ENCODE measurements at regions not wholly inside any gene's neighbourhood (a gene's known extent, or its start where the extent isn't known, plus 50 kb on each side); places are given as distances from the start of the nearest gene placed in this dataset.

- no peak overlapping the region for H3K4me3 Mint-ChIP-seq
- no peaks in the 10 kb centered on the region for H3K4me1 Mint-ChIP-seq (ENCODE audit: low read depth)
- H3K27me3 Mint-ChIP-seq, result peaks cover 6% of the 10 kb centered on the region
- H3K36me3 Mint-ChIP-seq, result no peaks in the 10 kb centered on the region
- no peak overlapping the region for H3K27ac Mint-ChIP-seq
- no peaks in the 10 kb centered on the region for H3K9me3 Mint-ChIP-seq (ENCODE audit: low read depth)
These were observed 91.5 kb upstream of the PARD3B start for GRCh38 chr2:204453730-204454167.

- H3K4me3 Mint-ChIP-seq, result no peak overlapping the region
- H3K27me3 Mint-ChIP-seq, result peaks cover 6% of the 10 kb centered on the region
- no peaks in the 10 kb centered on the region for H3K4me1 Mint-ChIP-seq (ENCODE audit: low read depth)
- no peaks in the 10 kb centered on the region for H3K36me3 Mint-ChIP-seq
- no peak overlapping the region for H3K27ac Mint-ChIP-seq
- H3K9me3 Mint-ChIP-seq (ENCODE audit: low read depth), result no peaks in the 10 kb centered on the region
These were observed 90.4 kb upstream of the PARD3B start for GRCh38 chr2:204454672-204455380.

- Mint-ChIP-seq H3K27ac (no peak overlapping the region), H3K4me1 (ENCODE audit: low read depth) (no peaks in the 10 kb centered on the region), H3K9me3 (ENCODE audit: low read depth) (no peaks in the 10 kb centered on the region), H3K4me3 (no peak overlapping the region), H3K27me3 (peaks cover 6% of the 10 kb centered on the region), H3K36me3 (no peaks in the 10 kb centered on the region)
These were observed 76.4 kb upstream of the PARD3B start for GRCh38 chr2:204468746-204469429.

- Mint-ChIP-seq H3K36me3 (no peaks in the 10 kb centered on the region), H3K27me3 (peaks cover 6% of the 10 kb centered on the region), H3K27ac (no peak overlapping the region), H3K4me1 (ENCODE audit: low read depth) (no peaks in the 10 kb centered on the region), H3K4me3 (no peak overlapping the region), H3K9me3 (ENCODE audit: low read depth) (no peaks in the 10 kb centered on the region)
These were observed 75.1 kb upstream of the PARD3B start for GRCh38 chr2:204470178-204470620.

- Mint-ChIP-seq H3K4me3 (no peak overlapping the region), H3K9me3 (ENCODE audit: low read depth) (no peaks in the 10 kb centered on the region), H3K27ac (no peak overlapping the region), H3K36me3 (no peaks in the 10 kb centered on the region), H3K4me1 (ENCODE audit: low read depth) (no peaks in the 10 kb centered on the region), H3K27me3 (peaks cover 6% of the 10 kb centered on the region)
These were observed 74.6 kb upstream of the PARD3B start for GRCh38 chr2:204470621-204471196.

- Mint-ChIP-seq H3K4me1 (ENCODE audit: low read depth) (no peaks in the 10 kb centered on the region), H3K27me3 (peaks cover 6% of the 10 kb centered on the region), H3K4me3 (no peak overlapping the region), H3K27ac (no peak overlapping the region), H3K9me3 (ENCODE audit: low read depth) (no peaks in the 10 kb centered on the region), H3K36me3 (no peaks in the 10 kb centered on the region)
These were observed 72.9 kb upstream of the PARD3B start for GRCh38 chr2:204472375-204472774.

GRCh38 chr2:204473224-204473623, 72.1 kb upstream of the PARD3B start:
- Mint-ChIP-seq H3K9me3 (ENCODE audit: low read depth) (no peaks in the 10 kb centered on the region), H3K27me3 (peaks cover 6% of the 10 kb centered on the region), H3K36me3 (no peaks in the 10 kb centered on the region), H3K4me1 (ENCODE audit: low read depth) (no peaks in the 10 kb centered on the region), H3K4me3 (no peak overlapping the region), H3K27ac (no peak overlapping the region)

- H3K36me3 Mint-ChIP-seq, result no peaks in the 10 kb centered on the region
- H3K27ac Mint-ChIP-seq, result no peak overlapping the region
- no peaks in the 10 kb centered on the region for H3K9me3 Mint-ChIP-seq (ENCODE audit: low read depth)
- no peak overlapping the region for H3K4me3 Mint-ChIP-seq
- no peaks in the 10 kb centered on the region for H3K4me1 Mint-ChIP-seq (ENCODE audit: low read depth)
- peaks cover 6% of the 10 kb centered on the region for H3K27me3 Mint-ChIP-seq
These were observed 69.9 kb upstream of the PARD3B start for GRCh38 chr2:204475399-204475798.

- Mint-ChIP-seq H3K4me1 (ENCODE audit: low read depth) (no peaks in the 10 kb centered on the region), H3K4me3 (no peak overlapping the region), H3K27ac (no peak overlapping the region), H3K9me3 (ENCODE audit: low read depth) (no peaks in the 10 kb centered on the region), H3K27me3 (peaks cover 4% of the 10 kb centered on the region), H3K36me3 (no peaks in the 10 kb centered on the region)
These were observed 67.8 kb upstream of the PARD3B start for GRCh38 chr2:204477358-204477950.

GRCh38 chr2:204479557-204479956, 65.7 kb upstream of the PARD3B start:
- no peak overlapping the region for H3K27ac Mint-ChIP-seq
- no peaks in the 10 kb centered on the region for H3K9me3 Mint-ChIP-seq (ENCODE audit: low read depth)
- H3K4me3 Mint-ChIP-seq, result no peak overlapping the region
- no peaks in the 10 kb centered on the region for H3K4me1 Mint-ChIP-seq (ENCODE audit: low read depth)
- H3K27me3 Mint-ChIP-seq, result no peaks in the 10 kb centered on the region
- H3K36me3 Mint-ChIP-seq, result no peaks in the 10 kb centered on the region

- Mint-ChIP-seq H3K9me3 (ENCODE audit: low read depth) (no peaks in the 10 kb centered on the region), H3K27me3 (no peaks in the 10 kb centered on the region), H3K36me3 (no peaks in the 10 kb centered on the region), H3K4me3 (no peak overlapping the region), H3K27ac (no peak overlapping the region), H3K4me1 (ENCODE audit: low read depth) (no peaks in the 10 kb centered on the region)
These were observed 64.6 kb upstream of the PARD3B start for GRCh38 chr2:204480676-204481075.

GRCh38 chr2:204483608-204484081, 61.6 kb upstream of the PARD3B start:
- no peaks in the 10 kb centered on the region for H3K27me3 Mint-ChIP-seq
- no peaks in the 10 kb centered on the region for H3K4me1 Mint-ChIP-seq (ENCODE audit: low read depth)
- H3K4me3 Mint-ChIP-seq, result no peak overlapping the region
- H3K36me3 Mint-ChIP-seq, result no peaks in the 10 kb centered on the region
- no peaks in the 10 kb centered on the region for H3K9me3 Mint-ChIP-seq (ENCODE audit: low read depth)
- H3K27ac Mint-ChIP-seq, result no peak overlapping the region

GRCh38 chr2:204486321-204486720, 59.0 kb upstream of the PARD3B start:
- Mint-ChIP-seq H3K9me3 (ENCODE audit: low read depth) (no peaks in the 10 kb centered on the region), H3K36me3 (no peaks in the 10 kb centered on the region)

GRCh38 chr2:204486805-204487204, 58.5 kb upstream of the PARD3B start:
- Mint-ChIP-seq H3K4me3 (no peak overlapping the region), H3K27me3 (peaks cover 1% of the 10 kb centered on the region), H3K36me3 (no peaks in the 10 kb centered on the region), H3K27ac (no peak overlapping the region), H3K9me3 (ENCODE audit: low read depth) (no peaks in the 10 kb centered on the region), H3K4me1 (ENCODE audit: low read depth) (no peaks in the 10 kb centered on the region)

More at GRCh38 chr2:204486321-204486720, 59.0 kb upstream of the PARD3B start:
- no peak overlapping the region for H3K27ac Mint-ChIP-seq
- H3K4me1 Mint-ChIP-seq (ENCODE audit: low read depth), result no peaks in the 10 kb centered on the region
- H3K4me3 Mint-ChIP-seq, result no peak overlapping the region
- peaks cover 1% of the 10 kb centered on the region for H3K27me3 Mint-ChIP-seq

All from activated naive CD8-positive, alpha-beta T cell (primary cell).